Type B pancreatic cell (in vitro differentiated cells): ENCODE measurements at regions not wholly inside any gene's neighbourhood (a gene's known extent, or its start where the extent isn't known, plus 50 kb on each side); places are given as distances from the start of the nearest gene placed in this dataset.

Source experiments
- DNase-seq: peaks from one replicate; pipeline ENCODE4 v3.0.0; 2021; ENCODE audit warnings: mixed read lengths; ENCODE audit not compliant: unreplicated experiment; ENCODE audit errors: extremely low spot score
- H3K27ac Mint-ChIP-seq: 2 replicates; pipeline ENCODE4 v1.8.0; 2021; ENCODE audit warnings: mild to moderate bottlenecking, mixed read lengths
- H3K27me3 Mint-ChIP-seq: 2 replicates; pipeline ENCODE4 v1.8.0; 2021; ENCODE audit warnings: mixed read lengths
- H3K36me3 Mint-ChIP-seq: 2 replicates; pipeline ENCODE4 v1.8.0; 2021; ENCODE audit warnings: mixed read lengths
- H3K4me1 Mint-ChIP-seq: one replicate; pipeline ENCODE4 v1.8.0; 2021; ENCODE audit warnings: mixed read lengths; ENCODE audit not compliant: unreplicated experiment
- H3K4me3 Mint-ChIP-seq: 2 replicates; pipeline ENCODE4 v1.8.0; 2021; ENCODE audit warnings: mild to moderate bottlenecking, mixed read lengths
- H3K9me3 Mint-ChIP-seq: 2 replicates; pipeline ENCODE4 v1.8.0; 2021; ENCODE audit warnings: mixed read lengths
- CTCF ChIP-seq: fragments of 200-600 bp; sonication (generic); conservative IDR thresholded peaks from 2 replicates; pipeline ENCODE4 v1.5.0; 2021; ENCODE audit warnings: antibody characterized with exemption, mild to moderate bottlenecking

DNA sequence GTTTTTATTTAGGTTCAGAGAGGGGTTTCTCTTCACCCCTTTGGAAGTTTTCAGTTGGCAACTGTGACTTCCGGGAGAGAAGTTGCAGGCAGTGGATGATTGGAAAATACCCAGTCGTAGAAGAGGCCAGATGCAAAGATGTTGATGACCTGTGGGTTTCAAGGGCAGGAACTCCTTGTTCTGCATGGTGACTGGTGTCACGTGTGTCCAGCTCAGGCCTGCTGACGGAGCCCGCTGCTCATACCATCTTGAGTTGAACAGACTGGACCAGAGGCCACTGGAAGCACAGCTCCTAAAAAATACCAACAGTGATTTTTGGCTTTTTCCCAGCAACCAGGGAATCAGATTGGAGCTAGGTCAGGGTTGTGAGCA, 243.9 kb upstream of the KLF4 start:
- H3K9me3 Mint-ChIP-seq = peaks cover 4% of the 10 kb centered on the region
- no peak overlapping the region for H3K4me3 Mint-ChIP-seq
- no peak overlapping the region for H3K27ac Mint-ChIP-seq
- no peak for DNase-seq
- TF ChIP-seq CTCF = no peak
- H3K4me1 Mint-ChIP-seq = peaks cover 12% of the 10 kb centered on the region
- no peaks in the 10 kb centered on the region for H3K36me3 Mint-ChIP-seq
- peaks cover 5% of the 10 kb centered on the region for H3K27me3 Mint-ChIP-seq

DNA sequence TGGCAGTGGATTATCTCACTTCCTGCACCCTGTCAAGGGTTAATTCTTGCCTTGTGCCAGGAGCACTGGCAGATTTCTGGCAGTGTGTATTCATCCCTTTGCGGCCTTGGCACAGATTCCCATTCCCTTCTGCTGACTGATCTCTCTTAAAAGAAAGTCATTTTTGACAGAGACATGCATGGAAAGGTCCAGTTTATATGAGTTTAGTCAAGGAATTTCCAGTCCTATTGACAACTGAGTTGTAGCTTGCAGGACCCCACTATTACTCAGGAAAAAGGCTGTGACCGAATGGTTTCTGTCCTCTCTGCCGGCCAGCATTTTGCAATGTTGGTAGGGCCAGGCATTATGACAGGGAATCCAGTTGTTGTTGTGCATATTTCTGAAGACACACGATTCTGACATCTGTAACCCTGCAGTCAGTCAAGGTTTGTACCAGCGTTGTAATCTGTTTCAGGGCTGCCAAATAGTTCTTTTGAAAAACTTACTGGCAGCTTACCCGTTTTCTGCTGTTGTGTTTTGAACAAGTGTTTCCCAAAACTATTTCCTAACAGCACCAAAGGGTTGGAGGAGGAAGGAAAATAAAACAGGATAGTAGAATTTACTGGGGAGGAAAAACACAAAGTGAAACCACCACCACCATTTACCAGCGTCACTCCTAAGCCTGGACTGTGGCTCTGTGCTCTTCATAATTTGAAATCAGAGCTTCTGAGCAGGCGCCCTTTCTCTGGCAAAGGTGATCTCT, 243.4 kb upstream of the KLF4 start:
- no peak for DNase-seq
- Mint-ChIP-seq H3K27me3 (peaks cover 5% of the 10 kb centered on the region), H3K9me3 (peaks cover 4% of the 10 kb centered on the region), H3K4me1 (peaks cover 7% of the 10 kb centered on the region), H3K4me3 (no peak overlapping the region), H3K36me3 (no peaks in the 10 kb centered on the region), H3K27ac (no peak overlapping the region)
- no peak for TF ChIP-seq CTCF

DNA sequence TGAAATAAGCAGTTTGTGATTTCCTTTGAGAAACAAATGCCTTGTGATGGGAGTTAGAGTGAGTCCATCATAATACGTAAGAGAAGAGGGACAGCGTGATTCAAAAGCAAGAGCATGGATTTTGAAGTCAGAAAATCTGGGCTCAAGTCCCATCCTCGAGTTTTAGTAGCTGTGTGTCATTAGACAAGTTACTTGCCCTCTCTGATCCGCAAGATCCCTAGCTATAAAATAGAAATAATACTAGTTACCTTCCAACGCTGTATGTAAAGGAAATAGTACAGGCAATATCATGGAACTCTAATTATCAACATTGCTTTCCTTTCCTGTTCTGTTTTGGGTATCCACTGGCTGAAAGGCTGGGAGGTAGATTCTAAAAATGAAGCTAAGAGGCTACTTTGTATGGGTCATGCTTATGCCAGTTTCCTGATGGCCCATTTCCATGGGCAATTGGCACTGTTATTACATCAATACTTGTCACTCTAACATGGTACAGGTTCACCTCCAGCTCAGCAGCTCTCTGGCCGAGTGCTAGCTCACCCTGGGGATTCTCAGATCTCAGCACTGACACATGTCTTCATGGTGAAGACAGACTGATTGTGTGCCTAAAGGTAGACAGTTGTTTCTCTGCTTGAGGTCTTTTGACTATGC, 241.7 kb upstream of the KLF4 start:
- no peak overlapping the region for H3K27ac Mint-ChIP-seq
- H3K4me1 Mint-ChIP-seq = no peaks in the 10 kb centered on the region
- peaks cover 4% of the 10 kb centered on the region for H3K9me3 Mint-ChIP-seq
- peaks cover 5% of the 10 kb centered on the region for H3K27me3 Mint-ChIP-seq
- no peak for DNase-seq
- no peak for TF ChIP-seq CTCF
- H3K4me3 Mint-ChIP-seq = no peak overlapping the region
- no peaks in the 10 kb centered on the region for H3K36me3 Mint-ChIP-seq

DNA sequence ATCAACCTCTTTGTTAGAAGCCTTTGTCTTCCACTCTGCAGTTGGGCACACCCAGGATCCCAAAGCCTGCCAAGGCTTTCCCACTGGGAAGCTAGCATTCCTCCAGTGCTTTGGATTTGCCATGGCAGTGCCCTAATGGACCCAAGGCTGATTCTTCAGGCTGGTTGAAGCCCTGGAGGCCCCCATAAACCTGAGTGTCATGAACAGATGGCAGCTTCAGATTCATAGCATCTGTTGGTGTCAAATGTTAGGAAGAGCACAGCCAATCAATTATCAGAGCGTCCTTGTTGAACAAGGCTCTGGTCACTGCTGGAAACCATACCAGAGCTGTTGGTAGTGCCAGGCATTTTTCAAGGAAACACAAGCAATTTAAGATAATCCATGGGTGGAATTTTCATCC, 241.1 kb upstream of the KLF4 start:
- H3K4me1 Mint-ChIP-seq = no peaks in the 10 kb centered on the region
- no peak overlapping the region for H3K4me3 Mint-ChIP-seq
- no peaks in the 10 kb centered on the region for H3K36me3 Mint-ChIP-seq
- no peak for DNase-seq
- peaks cover 4% of the 10 kb centered on the region for H3K9me3 Mint-ChIP-seq
- TF ChIP-seq CTCF = no peak
- H3K27ac Mint-ChIP-seq = no peak overlapping the region
- peaks cover 5% of the 10 kb centered on the region for H3K27me3 Mint-ChIP-seq

- Mint-ChIP-seq H3K4me1 (no peaks in the 10 kb centered on the region), H3K27ac (no peak overlapping the region), H3K9me3 (peaks cover 4% of the 10 kb centered on the region), H3K27me3 (peaks cover 5% of the 10 kb centered on the region), H3K4me3 (no peak overlapping the region), H3K36me3 (no peaks in the 10 kb centered on the region)
- no peak for DNase-seq
- no peak for TF ChIP-seq CTCF
These were observed 237.7 kb upstream of the KLF4 start for GRCh38 chr9:107727086-107727780.
